Activated T-cell treated with anti-CD3 and anti-CD28 coated beads, Interleukin-2, amount 50 U/mL, for 4 hours (primary cell): ENCODE measurements at regions not wholly inside any gene's neighbourhood (a gene's known extent, or its start where the extent isn't known, plus 50 kb on each side); places are given as distances from the start of the nearest gene placed in this dataset.
"Not testable (repeated sequence)": the region's sequence is repeated elsewhere in the genome, so short reads cannot be mapped to it uniquely, and the experiment has no call there.

Experiments used
- ATAC-seq, 2 donors: fragments of 200-7000 bp; cut with Tn5 transposase; one replicate each; pipeline ENCODE4 v1.10.0; 2021
- DNase-seq: peaks from one replicate; pipeline ENCODE4 v3.0.0-alpha.2; 2020
- H3K27me3 Mint-ChIP-seq: one replicate; pipeline ENCODE4 v1.8.0; 2021; ENCODE audit warnings: low read depth, mixed read lengths
- H3K36me3 Mint-ChIP-seq: one replicate; pipeline ENCODE4 v1.8.0; 2022; ENCODE audit warnings: mixed read lengths; ENCODE audit not compliant: insufficient read depth
- H3K4me1 Mint-ChIP-seq: one replicate; pipeline ENCODE4 v1.8.0; 2021; ENCODE audit warnings: low read depth, mixed read lengths
- H3K4me3 Mint-ChIP-seq: one replicate; pipeline ENCODE4 v1.8.0; 2021; ENCODE audit warnings: mild to moderate bottlenecking, moderate library complexity, mixed read lengths
- H3K9me3 Mint-ChIP-seq: one replicate; pipeline ENCODE4 v1.8.0; 2021; ENCODE audit warnings: mixed read lengths

- Mint-ChIP-seq H3K27me3 (peaks cover 8% of the 10 kb centered on the region), H3K4me1 (no peaks in the 10 kb centered on the region), H3K4me3 (no peak overlapping the region), H3K36me3 (no peaks in the 10 kb centered on the region), H3K9me3 (peaks cover 16% of the 10 kb centered on the region)
- DNase-seq (no peak), ATAC-seq (peak in 1 of 2 donors; percentile 53)
Observed at GRCh38 chr7:156014201-156014600, 201.9 kb upstream of the SHH start.

DNA sequence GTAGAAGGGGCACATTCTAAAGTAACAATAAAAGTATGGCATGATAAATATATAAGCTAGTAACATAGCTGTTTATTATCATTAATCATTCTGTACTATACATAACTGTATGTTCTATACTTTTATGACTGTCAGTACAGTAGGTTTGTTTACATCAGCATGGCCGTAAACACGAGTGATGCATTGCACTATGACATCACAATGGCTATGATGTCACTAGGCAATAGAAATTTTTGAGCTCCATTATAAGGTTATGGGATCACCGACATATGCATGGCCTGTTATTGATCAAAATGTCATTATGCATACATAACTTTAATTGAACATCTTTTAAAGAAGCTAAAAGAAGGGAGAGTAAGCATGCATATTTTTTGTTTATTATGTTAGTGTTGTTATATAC lies 200.1 kb upstream of the SHH start:
- H3K27me3 Mint-ChIP-seq, result peaks cover 8% of the 10 kb centered on the region
- DNase-seq, result no peak
- H3K4me1 Mint-ChIP-seq, result no peaks in the 10 kb centered on the region

DNA sequence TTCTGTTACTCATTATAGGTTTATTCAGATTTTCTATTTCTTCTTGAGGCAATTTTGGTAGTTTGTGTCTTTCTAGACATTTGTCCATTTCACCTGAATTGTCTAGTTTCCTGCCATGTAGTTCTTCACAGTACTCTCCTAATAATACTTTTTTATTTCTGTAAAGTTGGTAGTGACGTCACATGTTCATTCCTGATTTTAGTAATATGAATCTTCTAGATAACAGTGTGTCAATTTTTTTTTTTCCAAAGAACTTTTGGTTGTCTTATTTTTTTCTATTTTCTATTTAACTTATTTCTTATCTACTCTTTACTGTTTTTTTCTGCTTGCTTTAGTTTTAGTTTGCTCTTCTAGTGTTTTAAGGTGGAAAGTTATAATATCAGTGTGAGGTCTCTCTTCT lies 197.3 kb upstream of the SHH start:
- Mint-ChIP-seq H3K9me3 (peaks cover 16% of the 10 kb centered on the region), H3K4me1 (no peaks in the 10 kb centered on the region), H3K27me3 (no peaks in the 10 kb centered on the region), H3K4me3 (no peak overlapping the region), H3K36me3 (no peaks in the 10 kb centered on the region)
- ATAC-seq (no peak), DNase-seq (no peak)

More for the DNA sequence above, 200.1 kb upstream of the SHH start:
- Mint-ChIP-seq H3K9me3 (peaks cover 16% of the 10 kb centered on the region), H3K4me3 (no peak overlapping the region), H3K36me3 (no peaks in the 10 kb centered on the region)
- ATAC-seq, result no peak

- H3K27me3 Mint-ChIP-seq, H3K36me3 Mint-ChIP-seq, ATAC-seq, H3K4me3 Mint-ChIP-seq, H3K9me3 Mint-ChIP-seq, DNase-seq, H3K4me1 Mint-ChIP-seq: not testable (repeated sequence)
Observed at GRCh38 chr7:156006876-156007275, 194.6 kb upstream of the SHH start.

DNA sequence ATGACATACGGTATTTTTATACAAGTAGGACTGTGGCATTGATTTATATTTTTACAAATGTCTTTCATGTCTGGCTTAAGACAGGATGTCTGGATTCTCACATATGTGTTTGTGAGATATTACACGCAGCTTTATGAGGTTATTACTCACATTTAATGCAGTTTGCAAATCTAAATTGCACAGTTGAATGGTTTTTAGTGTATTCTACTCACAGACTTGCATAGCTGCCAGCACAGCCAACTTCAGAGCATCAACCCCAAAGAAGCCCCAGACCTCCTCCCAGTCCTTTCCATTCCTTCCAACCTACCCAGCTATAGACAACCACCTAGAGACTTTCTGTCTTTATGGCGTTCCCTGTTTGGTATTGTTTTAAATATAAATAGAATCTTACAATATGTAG lies 193.8 kb upstream of the SHH start:
- no peak for ATAC-seq
- Mint-ChIP-seq H3K4me1 (no peaks in the 10 kb centered on the region), H3K9me3 (peaks cover 10% of the 10 kb centered on the region), H3K36me3 (no peaks in the 10 kb centered on the region), H3K4me3 (no peak overlapping the region), H3K27me3 (peaks cover 7% of the 10 kb centered on the region)
- no peak for DNase-seq

GRCh38 chr7:156005202-156005691 lies 193.0 kb upstream of the SHH start:
- DNase-seq, result no peak
- Mint-ChIP-seq H3K36me3 (no peaks in the 10 kb centered on the region), H3K9me3 (peaks cover 6% of the 10 kb centered on the region), H3K4me3 (no peak overlapping the region), H3K4me1 (no peaks in the 10 kb centered on the region), H3K27me3 (peaks cover 12% of the 10 kb centered on the region)
- ATAC-seq, result no peak

- DNase-seq (no peak), ATAC-seq (no peak)
- peaks cover 14% of the 10 kb centered on the region for H3K27me3 Mint-ChIP-seq
- H3K4me3 Mint-ChIP-seq, result no peak overlapping the region
- H3K9me3 Mint-ChIP-seq, result peaks cover under 1% of the 10 kb centered on the region
- no peaks in the 10 kb centered on the region for H3K4me1 Mint-ChIP-seq
- H3K36me3 Mint-ChIP-seq, result no peaks in the 10 kb centered on the region
Observed at GRCh38 chr7:156004265-156005201, 192.3 kb upstream of the SHH start.

- peaks cover 14% of the 10 kb centered on the region for H3K27me3 Mint-ChIP-seq
- H3K9me3 Mint-ChIP-seq, result no peaks in the 10 kb centered on the region
- no peak overlapping the region for H3K4me3 Mint-ChIP-seq
- DNase-seq (no peak), ATAC-seq (no peak)
- peaks cover under 1% of the 10 kb centered on the region for H3K4me1 Mint-ChIP-seq
- no peaks in the 10 kb centered on the region for H3K36me3 Mint-ChIP-seq
Observed at GRCh38 chr7:156003220-156004162, 191.2 kb upstream of the SHH start.

- Mint-ChIP-seq H3K27me3 (peaks cover 18% of the 10 kb centered on the region), H3K36me3 (no peaks in the 10 kb centered on the region), H3K4me1 (peaks cover 9% of the 10 kb centered on the region), H3K4me3 (no peak overlapping the region), H3K9me3 (no peaks in the 10 kb centered on the region)
- ATAC-seq, result no peak
- no peak for DNase-seq
Observed at GRCh38 chr7:156002362-156003066, 190.3 kb upstream of the SHH start.

- DNase-seq (no peak), ATAC-seq (no peak)
- Mint-ChIP-seq H3K9me3 (no peaks in the 10 kb centered on the region), H3K27me3 (peaks cover 26% of the 10 kb centered on the region), H3K4me1 (peaks cover 17% of the 10 kb centered on the region), H3K4me3 (no peak overlapping the region), H3K36me3 (no peaks in the 10 kb centered on the region)
Observed at GRCh38 chr7:156001496-156002260, 189.4 kb upstream of the SHH start.

DNA sequence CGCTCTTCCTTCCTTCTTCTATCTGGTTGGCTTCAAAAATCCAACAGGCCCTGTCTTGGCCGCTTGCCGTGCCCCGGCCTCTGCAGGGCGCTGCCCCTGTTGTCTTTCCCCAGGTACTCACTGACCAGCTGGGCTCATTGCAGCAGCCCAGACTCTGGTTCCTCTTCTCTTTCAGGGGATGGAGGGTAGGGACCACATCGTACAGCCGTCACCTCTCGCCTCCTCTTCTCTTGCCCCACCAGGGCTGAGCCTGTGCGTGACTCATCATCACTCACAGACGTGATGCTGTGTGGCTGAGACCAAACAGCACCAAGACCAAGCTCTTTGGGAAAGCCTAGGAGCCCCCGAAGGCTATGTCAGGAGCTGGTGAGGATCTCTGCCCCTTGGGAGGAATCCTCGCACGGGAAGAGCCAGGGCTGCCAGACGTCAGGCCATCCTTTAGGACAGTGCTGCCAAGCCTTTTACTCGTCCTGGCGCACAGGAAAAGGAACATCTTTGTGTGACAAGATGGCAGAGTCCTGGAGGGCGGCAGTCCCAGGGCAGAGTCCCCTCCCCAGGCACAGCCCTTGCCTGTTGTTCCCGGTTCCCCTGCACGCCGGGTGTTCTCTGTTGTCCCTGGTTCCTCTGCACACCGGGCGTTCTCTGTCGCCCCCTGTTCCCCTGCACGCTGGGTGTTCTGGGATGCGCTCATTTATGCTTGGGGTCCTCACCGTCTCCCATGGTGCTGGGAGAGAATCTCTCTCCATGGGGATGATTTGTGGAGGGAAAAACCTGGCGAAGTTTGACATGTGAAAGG lies 188.5 kb upstream of the SHH start:
- Mint-ChIP-seq H3K4me1 (peaks cover 18% of the 10 kb centered on the region), H3K36me3 (no peaks in the 10 kb centered on the region), H3K4me3 (no peak overlapping the region), H3K9me3 (no peaks in the 10 kb centered on the region), H3K27me3 (peaks cover 32% of the 10 kb centered on the region)
- no peak for DNase-seq
- ATAC-seq, result peak in 1 of 2 donors; percentile 28

- no peak for DNase-seq
- H3K27me3 Mint-ChIP-seq, result peaks cover 32% of the 10 kb centered on the region
- H3K9me3 Mint-ChIP-seq, result no peaks in the 10 kb centered on the region
- no peaks in the 10 kb centered on the region for H3K36me3 Mint-ChIP-seq
- H3K4me1 Mint-ChIP-seq, result peaks cover 25% of the 10 kb centered on the region
- no peak for ATAC-seq
- no peak overlapping the region for H3K4me3 Mint-ChIP-seq
Observed at GRCh38 chr7:155999631-156000489, 187.6 kb upstream of the SHH start.
